HG02759 (cell line): ENCODE measurements at regions not wholly inside any gene's neighbourhood (a gene's known extent, or its start where the extent isn't known, plus 50 kb on each side); places are given as distances from the start of the nearest gene placed in this dataset.
"Not testable (repeated sequence)": the region's sequence is repeated elsewhere in the genome, so short reads cannot be mapped to it uniquely, and the experiment has no call there.

Experiments
- ATAC-seq: cut with Tn5 transposase; IDR thresholded peaks from one replicate; pipeline ENCODE4 v1.9.1; 2021; ENCODE audit warnings: mild to moderate bottlenecking, moderate library complexity; ENCODE audit not compliant: unreplicated experiment

DNA sequence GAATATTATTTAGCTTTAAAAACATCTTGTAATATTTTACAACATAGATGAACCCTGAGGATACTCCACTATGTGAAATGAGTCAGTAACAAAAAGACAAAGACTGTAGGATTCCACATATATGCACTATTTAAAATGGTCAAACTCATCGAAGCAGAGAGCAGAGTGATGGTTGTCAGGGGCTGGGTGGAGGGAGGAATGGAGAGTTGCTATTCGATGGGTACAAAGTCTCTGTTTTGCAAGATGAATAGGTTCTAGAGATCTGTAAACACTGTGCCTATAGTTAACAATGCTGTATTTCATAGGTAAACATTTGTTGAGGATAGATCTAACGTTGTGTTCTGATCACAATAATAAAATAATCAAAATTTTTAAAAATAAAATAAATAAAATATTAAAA, 1675.9 kb upstream of the CELF4 start:
- ATAC-seq: no peak

DNA sequence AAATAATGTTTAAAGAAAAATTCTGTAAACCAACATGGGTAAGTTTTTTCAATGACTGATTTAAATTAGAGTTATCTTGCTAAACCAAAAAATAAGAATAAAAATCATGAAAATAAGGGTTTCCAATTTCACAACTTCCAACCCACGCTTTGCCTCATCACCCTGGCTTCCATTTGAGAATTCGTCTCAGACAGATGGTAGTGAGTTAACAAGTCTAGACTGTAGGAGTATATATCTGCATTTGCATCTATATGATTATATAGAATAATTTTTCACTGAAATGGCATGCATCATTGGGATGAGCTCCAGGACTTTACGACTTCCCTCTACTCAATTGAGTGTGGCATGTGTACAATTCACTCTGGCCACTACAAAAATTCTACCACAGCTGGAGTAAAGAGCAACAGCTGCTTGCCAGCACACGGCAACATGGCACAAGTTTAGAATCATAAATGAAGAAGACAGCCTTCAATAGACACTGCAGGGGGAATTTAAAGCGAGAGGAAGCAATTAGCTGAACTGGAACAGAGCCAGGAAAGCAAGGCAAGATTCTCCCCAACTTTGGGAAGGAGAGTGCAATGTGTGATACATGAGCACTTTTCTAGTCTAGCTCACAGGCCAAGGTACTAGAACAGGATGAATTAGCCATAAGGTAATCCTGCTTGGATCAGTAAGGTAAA, 1673.5 kb upstream of the CELF4 start:
- no peak for ATAC-seq

DNA sequence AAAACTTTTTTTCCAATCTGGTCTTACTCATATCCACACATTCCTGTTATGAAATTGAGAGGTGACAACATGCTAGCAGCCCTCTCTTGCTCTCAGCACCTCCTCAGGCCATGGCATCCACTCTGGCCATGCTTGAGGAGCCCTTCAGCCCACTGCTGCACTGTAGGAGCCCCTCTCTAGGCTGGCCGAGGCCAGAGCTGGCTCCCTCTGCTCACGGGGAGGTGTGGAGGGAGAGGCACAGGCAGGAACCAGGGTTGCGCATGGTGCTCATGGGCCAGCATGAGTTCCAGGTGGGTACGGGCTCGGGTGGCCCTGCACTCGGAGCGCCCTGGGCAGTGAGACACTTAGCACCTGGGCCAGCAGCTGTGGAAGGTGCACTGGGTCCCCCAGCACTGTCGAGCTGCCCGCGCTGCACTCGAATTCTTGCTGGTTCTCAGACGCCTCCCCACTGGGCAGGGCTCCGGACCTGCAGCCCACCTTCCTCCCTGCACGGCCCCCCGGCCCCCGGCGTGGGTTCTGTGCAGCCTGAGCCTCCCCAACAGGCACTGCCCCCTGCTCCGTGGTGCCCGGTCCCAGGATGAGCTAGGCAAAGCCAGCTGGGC, 1669.6 kb upstream of the CELF4 start:
- ATAC-seq: no peak

DNA sequence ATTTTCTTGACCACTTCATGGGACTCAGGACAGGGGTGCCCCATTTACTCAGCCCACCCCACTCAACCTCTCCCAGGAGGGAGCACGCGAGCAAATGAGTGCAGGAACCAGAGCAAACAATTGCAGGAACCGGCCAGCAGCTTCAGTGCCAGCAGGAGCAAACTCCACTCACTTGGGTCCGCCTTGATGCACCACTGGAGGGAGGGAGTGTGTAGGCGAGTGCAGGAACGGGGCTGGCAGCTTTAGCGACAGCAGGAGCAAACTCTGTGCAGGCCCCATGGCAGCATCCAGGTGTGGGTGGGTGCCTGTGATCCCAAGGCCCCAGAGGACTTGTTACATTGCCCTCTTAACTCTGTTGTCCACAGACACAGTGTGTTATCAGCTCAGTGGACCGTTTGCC, 1667.3 kb upstream of the CELF4 start:
- no peak for ATAC-seq

DNA sequence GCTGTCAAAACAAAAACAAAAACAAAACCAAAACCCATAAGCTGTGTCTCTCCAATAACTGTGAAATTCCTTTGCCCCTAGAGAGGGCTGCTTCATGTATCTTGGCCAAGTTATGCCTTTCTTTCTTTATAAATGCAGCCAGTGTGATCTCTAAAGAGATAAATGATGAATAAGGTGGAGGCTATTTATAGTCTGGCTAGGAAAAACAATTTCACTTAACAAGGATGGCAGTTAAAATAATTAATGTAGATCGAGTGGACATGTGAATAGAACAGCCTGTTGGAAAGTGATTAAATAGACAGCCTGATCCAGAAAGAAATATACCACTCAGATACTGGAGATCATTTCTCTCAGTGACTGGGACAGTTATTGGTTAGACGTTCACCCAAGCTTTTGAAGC, 1666.9 kb upstream of the CELF4 start:
- no peak for ATAC-seq

DNA sequence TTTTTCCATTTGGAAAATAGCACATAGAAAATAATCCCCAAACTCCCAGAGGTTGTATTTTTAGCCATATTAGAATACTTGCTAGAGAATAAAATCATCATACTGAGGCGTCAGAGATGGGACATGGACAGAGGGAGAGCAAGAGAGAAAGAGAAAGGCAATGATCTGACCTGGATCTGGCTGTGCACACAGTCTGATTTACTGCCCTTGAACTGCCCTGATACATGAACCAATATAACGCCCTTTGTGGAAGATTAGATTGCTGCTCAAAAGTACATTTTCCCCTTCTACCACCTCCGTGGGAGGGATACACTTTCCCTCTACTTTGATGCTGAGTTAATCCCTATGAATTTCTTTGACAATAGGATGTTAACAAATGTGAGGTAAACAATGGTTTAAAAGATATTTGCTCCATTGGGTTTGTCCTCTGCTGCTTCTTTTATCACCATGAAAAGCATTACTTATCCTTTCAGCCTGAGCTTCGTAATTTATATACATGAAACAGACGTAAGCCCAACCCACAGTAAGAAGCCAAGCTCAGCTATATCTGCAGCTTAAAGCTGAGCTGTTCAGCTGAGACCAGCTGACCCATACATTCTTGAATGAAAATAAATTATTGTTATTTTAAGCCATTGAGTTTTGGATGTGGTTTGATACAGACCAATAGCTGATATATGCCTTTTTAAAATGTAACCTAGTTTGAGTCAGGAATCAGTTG, 1664.6 kb upstream of the CELF4 start:
- no peak for ATAC-seq

DNA sequence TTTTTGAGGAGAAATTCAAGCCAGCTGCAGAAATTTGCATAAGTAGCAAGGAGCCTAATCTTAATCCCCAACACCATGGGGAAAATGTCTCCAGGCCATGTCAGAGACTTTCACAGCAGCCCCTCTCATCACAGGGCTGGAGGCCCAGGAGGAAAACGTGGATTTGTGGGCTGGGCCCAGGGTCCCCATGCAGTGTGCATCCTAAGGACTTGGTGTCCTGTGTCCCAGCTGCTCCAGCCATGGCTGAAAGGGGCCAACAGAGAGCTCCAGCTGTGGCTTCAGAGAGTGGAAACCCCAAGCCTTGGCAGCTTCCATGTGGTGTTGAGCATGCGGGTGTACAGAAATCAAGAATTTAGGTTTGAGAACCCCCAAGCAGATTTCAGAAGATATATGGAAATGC, 1662.2 kb upstream of the CELF4 start:
- ATAC-seq: not testable (repeated sequence)

DNA sequence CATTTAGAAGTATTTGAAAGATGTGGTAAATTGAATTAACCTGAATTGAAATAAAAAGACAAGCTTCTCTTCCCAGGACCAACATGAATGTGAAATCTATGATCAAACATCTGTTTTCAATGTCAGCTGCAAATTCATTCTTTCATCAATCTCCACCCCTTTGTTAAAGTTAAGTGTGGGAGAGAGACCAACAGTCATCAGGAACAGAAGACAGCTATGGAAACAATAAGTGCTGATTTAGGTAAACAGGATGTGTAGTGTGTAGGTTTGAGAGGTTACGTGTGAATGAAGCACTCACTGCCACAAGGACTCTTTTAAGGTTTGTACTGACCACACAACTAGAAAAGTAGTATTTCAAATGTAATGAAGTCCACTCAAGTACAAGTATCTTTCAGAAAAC, 1659.8 kb upstream of the CELF4 start:
- no peak for ATAC-seq

DNA sequence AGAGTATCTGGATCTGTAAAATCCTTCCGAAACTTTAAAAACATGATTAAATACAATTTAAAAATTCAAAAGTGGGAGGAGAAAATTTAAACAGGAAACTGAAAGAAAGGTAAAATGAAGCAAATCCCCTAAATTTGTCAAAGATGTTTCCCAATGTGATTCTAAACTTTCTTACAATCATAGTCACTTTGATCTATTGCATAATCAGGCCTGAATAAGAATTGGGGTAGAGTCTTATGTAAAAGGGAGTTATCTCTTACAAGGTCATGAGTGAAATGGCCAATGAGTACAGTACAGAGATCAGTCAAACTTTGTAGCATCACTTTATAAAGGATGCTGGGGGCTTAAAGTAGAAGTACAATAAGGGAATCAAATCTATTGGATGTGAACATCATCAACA, 1657.7 kb upstream of the CELF4 start:
- no peak for ATAC-seq

DNA sequence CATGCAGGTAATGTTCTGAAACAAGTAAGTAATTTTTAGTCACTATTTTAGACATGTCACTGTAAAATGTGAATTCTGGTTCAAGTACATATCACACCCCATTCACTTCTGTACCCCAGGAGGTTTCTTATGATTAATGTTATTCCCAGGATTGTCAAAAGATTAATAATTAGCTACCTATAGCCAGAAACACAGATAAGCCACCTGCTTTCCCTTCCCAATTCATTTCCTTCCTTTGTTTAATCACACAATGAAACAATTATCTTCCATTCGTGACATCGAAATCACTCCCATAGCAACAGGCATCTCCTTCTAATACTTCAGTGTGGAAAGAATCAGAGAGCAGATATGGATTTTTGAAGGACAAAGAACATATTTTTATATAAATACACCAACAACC, 1650.3 kb upstream of the CELF4 start:
- ATAC-seq: no peak

DNA sequence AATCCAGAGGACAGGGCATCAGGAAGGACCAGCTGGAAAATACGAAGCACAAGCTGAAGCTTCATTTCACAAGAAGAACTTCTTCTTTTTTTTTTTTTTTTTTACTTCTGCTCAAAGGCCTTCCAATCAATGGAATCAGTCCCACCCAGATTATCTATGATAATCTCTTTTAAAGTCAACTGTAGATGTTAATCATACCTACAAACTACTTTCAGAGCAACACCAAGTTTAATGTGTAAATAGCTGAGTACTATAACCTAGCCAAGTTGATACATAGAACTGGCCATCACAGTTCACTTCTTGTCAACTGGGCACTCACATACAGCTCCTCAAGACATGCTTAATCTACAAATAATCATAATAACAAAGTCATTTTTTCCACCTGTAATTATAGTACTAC, 1645.9 kb upstream of the CELF4 start:
- no peak for ATAC-seq

DNA sequence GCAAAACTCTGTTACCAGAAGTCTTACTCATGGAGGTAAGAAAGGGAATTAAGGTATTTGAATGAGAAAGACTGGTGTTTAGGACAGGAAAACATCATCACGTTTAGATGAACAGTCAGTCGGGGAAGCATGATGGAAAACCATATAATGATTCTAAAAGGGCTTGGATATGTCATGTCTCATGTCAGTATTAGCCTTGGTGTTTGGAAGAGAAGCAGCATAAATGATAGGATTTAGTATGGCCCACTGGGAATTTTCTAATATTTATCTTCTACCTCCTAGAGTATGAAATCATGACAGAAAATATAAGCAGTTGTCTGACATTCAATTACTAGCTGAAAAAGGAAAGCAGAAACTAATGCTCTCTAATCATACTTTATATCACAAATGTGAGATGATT, 1643.6 kb upstream of the CELF4 start:
- ATAC-seq: no peak

DNA sequence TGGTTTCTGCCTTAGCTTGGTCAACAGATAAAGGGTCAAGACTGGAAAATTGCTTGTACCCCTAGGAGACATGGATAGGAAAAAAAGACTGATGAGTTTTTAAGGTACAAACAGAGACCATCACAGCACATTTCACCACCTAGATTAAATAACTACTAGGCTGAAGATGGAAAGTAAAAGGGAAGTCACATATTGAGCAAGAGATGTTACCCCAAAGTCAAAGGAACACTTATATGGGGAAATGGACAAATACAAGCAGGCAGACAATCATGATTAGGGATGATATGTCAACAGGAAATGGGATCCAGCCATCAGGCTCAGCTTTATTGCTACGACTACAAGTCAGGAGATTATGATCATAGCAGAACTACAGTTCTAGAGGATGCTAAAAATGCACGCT, 1643.1 kb upstream of the CELF4 start:
- ATAC-seq: no peak

DNA sequence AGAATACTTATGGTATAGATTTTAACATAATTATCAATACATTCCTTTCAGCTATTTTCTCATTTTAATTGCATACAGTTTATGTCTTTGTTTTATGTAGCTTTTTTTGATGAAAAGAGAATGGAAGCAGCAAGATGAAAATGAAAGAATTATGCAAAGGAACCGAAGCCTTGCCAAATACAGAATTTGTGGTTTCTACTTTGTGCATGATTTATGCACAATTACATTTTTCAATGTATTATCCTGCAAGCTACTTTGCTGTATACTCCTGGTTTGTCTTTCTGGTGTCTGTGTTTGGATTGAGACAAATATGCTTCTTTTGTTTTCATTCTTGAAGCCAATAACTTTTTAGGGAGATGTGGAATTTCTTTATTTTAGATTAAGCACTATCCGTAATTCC, 1642.6 kb upstream of the CELF4 start:
- ATAC-seq: no peak

DNA sequence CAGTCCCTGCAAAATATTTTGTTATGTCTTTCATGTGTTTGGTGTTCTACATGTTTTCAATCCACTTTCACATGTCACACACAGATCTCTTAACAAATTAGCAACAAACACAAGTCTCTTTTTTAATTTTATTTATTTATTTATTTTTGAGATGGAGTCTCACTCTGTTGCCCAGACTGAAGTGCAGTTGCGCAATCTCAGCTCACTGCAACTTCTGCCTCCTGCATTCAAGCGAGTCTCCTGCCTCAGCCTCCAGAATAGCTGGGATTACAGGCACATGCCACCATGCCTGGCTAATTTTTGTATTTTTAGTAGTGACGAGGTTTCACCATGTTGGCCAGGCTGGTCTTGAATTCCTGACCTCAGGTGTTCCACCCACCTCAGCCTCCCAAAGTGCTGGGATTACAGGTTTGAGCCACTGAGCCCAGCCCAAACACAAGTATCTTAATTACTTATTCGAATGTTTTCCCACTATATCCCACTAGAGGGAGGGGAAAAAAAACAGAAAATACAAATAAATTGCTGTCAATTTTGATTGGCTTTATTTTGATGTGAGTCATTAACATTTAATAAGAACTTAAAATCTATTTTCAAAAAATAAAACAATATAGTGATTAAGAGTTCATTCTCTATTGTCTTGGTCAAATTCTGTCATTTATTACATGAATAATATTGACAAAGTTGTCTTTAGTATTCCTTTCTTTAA, 1641.0 kb upstream of the CELF4 start:
- not testable (repeated sequence) for ATAC-seq

DNA sequence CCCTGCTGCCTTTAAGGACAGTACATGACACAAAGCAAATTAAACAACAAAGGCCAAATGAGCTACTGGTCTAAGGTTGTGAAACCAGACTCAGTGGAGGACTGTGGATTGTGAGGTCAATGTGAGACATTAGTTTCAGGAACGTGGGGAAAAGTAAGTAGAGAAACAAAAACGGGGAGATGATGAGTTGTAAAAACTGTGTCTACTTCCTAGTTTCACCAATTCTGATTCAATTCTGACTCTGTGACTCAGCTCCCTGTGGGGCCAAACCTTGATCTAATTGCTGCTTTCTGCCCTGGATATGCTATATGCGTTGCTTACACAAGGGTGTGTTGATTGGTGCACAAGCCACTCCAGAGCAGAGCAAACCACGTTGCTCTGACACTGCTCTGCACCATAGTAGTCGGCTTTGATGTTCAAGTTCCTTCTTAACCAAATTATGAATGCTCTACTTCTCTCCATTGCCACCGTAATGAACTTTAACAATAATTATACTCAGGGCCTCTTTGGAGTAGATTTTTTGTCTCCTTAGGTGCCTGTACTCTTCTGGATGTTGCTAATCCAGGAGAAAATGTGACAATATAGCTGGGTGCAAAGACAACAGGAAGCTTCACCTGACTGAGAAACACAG, 1640.1 kb upstream of the CELF4 start:
- peak; percentile 57 for ATAC-seq

DNA sequence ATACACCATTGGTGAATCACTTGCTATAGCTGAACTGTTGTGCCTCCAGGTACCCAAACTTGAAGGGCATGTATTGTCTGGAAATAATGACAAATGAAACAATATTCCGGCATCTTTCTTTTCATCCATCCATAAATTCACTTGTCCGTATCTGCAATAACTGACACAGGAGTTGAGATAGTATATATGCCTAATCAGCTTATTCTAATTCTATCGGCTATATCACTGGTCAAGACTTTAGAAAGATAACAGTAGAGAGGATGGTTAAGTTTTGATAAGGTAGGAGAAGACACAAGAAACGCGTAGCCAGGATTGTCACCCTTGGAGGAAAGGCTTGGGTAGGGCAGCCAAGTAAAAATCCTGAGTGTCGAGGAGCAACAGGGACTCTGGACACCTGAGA, 1634.6 kb upstream of the CELF4 start:
- ATAC-seq: no peak

DNA sequence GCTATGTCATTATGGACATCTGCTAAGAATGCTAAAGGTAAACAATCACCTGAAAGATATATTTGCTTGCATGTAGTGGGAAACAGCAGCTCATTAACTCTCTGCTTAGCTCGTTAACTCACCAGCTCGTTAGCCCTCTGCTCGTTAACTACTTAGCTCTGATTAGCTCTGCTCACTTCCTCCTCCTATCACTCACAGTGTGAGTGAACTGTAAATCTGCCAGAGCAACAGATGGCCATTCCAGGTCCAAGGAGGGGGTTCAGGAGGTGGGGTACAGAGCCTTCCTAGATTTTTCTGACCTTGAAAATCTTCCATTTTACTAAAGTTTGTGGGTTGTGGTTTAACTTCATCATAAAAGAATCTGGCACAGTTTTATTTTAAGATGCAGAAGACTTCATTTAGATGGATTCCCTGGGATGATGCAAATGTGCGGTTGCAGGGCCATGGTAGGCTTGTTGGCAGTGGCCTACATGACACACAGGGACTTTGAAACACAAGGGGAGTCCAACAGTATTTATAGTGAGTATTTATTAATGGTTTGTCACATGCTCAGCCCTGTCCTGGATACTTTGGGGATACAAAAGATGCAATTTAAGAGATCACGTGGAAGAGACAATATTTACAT, 1633.7 kb upstream of the CELF4 start:
- no peak for ATAC-seq

DNA sequence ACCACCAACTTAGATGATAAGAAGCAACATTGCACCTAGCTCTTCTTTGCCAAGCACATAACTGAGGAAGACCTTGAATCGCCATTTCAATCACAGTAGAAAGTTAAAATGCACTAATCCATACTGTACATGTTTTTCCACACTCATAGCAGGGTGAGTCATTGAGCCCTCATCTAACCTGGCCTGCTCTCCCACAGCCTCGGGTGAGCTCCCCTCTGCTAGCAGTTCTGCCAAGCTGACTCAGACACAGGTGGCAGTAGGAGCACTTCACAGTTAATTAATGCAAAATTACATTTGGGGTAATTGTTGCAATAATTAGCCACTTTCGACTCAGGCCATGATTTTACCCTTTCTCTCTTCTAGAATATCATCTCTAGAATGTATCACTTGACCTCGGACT, 1632.8 kb upstream of the CELF4 start:
- no peak for ATAC-seq

DNA sequence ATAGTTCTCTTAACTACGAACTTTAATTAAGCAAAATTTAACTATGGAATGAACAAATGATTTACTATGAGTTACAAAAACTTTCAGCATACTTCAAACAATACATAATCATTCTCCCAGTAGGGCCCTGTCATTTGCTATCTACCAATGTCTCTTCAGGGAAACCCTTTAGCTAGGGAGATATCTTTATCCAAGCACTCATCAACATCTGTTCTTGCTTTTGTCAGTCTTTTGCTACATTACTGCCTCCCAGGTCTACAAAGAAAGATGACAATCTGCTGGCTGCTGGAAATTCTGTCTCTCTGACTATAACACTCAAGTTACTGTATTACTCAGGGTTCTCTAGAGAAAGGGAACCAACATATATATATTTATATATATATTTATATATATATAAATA, 1626.3 kb upstream of the CELF4 start:
- ATAC-seq: no peak

DNA sequence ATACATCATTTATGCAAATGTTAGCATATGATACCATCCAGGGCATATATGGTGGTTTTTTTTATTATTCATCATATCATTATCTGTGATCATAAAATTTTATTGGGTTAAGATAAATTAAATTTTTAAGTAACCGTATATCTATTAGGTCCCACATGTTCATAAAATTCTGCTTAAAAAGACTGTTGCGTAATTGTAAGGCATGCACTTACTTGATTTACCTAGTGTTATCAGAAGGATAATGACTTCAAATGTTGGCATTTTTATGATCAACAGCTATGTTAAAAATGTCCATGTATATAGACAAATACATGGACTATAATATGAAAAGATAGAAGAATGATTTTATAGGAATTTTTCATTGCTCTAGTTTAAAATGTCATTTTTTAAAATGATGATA, 1625.5 kb upstream of the CELF4 start:
- no peak for ATAC-seq
